ENCODE measurements at regions not wholly inside any gene's neighbourhood (a gene's known extent, or its start where the extent isn't known, plus 50 kb on each side); places are given as distances from the start of the nearest gene placed in this dataset.

GRCh38 chr3:137324114-137324513 is 366.3 kb downstream of the IL20RB start:
- TF ChIP-seq NFE2L2 (IDR thresholded peaks at IDR 0.05; ENCODE audit: low read depth, low read length) (no peak), MAFK (IDR thresholded peaks at IDR 0.05; ENCODE audit: low read depth, low read length) (no peak), SMC3 (IDR thresholded peaks at IDR 0.05; ENCODE audit: low read depth, low read length) (no peak), CHD1 (IDR thresholded peaks at IDR 0.05; ENCODE audit: low read depth, low read length) (no peak), POLR2A (IDR thresholded peaks at IDR 0.05; ENCODE audit: low read depth, low read length) (no peak), FOS (IDR thresholded peaks at IDR 0.05; ENCODE audit: low read depth, low read length) (no peak)
- no peaks in the 10 kb centered on the region for H3K9me1 ChIP-seq (ENCODE audit: insufficient read depth, low read length)
- CTCF ChIA-PET: no interaction called here
- no peak overlapping the region for H3K4me2 ChIP-seq (ENCODE audit: low read depth, low read length)
- no peaks in the 10 kb centered on the region for H4K20me1 ChIP-seq (ENCODE audit: insufficient read depth, low read length)
- H4K5ac ChIP-seq (ENCODE audit: low read depth, low read length): no peak overlapping the region
- dilution Hi-C loops (cut with HindIII; ENCODE audit: low sequenced_read_pairs, unreplicated experiment): no loop called here
- in situ Hi-C loops (cut with MboI; ENCODE audit: low sequenced_read_pairs): no loop called here
- no peak overlapping the region for H3K4ac ChIP-seq (ENCODE audit: low read depth, low read length)
- H4K91ac ChIP-seq (ENCODE audit: insufficient read depth, low read depth, low read length): no peak overlapping the region
- H2BK20ac ChIP-seq (ENCODE audit: low read depth, low read length): no peak overlapping the region
- H3K79me1 ChIP-seq (ENCODE audit: low read depth in 1 of 2, low read length in 2 of 2): no peaks in the 10 kb centered on the region
- H3K23ac ChIP-seq (ENCODE audit: low read depth, low read length): no peak overlapping the region
- BruUV-seq (replicated peaks): no TSS peak
- intact Hi-C loops (cut with micrococcal nuclease): no loop called here
- no peak overlapping the region for H3K18ac ChIP-seq (ENCODE audit: low read depth, low read length)
- ATAC-seq (ENCODE audit: low read depth) (no peak), DNase-seq (no peak)
- no peak overlapping the region for H3K56ac ChIP-seq (ENCODE audit: extremely low read depth, insufficient read depth, low read length)
- no peak overlapping the region for H3K14ac ChIP-seq (replicated peaks; ENCODE audit: low read depth, low read length)
- H2BK120ac ChIP-seq (ENCODE audit: low read depth, low read length): no peak overlapping the region
- no peak overlapping the region for H4K8ac ChIP-seq (ENCODE audit: low read depth in 2 of 2, low read length in 2 of 2)
- H2AK5ac ChIP-seq (ENCODE audit: low read depth, low read length): no peak overlapping the region
- no peaks in the 10 kb centered on the region for H3K36me3 ChIP-seq (ENCODE audit: control insufficient read depth, insufficient read depth, low read length)
- H3K4me1 ChIP-seq (ENCODE audit: control insufficient read depth, insufficient read depth, low read length): no peaks in the 10 kb centered on the region
- no peaks in the 10 kb centered on the region for H3K27me3 ChIP-seq (ENCODE audit: control insufficient read depth, insufficient read depth, low read length)
- WGBS, 2 experiments (ENCODE audit: extremely low coverage in 2 of 2, insufficient read length in 1 of 2): no CpG with 5 or more reads among the region's 2 CpGs
- H2BK5ac ChIP-seq (ENCODE audit: low read depth, low read length, poor library complexity, severe bottlenecking): no peak overlapping the region
- H3K9me3 ChIP-seq (ENCODE audit: control insufficient read depth, insufficient read depth, low read length): peaks cover 12% of the 10 kb centered on the region; the same call in 1 of the 2 replicates
- no peak overlapping the region for H3K27ac ChIP-seq (ENCODE audit: insufficient read depth, low read length)
- H3K4me3 ChIP-seq (ENCODE audit: insufficient read depth, low read depth, low read length): no peak overlapping the region
- H2AFZ ChIP-seq (replicated peaks; ENCODE audit: low read length, poor library complexity): no peak overlapping the region
- H2BK15ac ChIP-seq (ENCODE audit: low read depth, low read length): no peak overlapping the region
- no peak overlapping the region for H3K9ac ChIP-seq (ENCODE audit: low read depth, low read length)
- no peak overlapping the region for H2AK9ac ChIP-seq (replicated peaks; ENCODE audit: low read depth, low read length, poor library complexity)
- POLR2A ChIA-PET (ENCODE audit: unreplicated experiment): no interaction called here
